NB4 (cell line): ENCODE measurements at regions not wholly inside any gene's neighbourhood (a gene's known extent, or its start where the extent isn't known, plus 50 kb on each side); places are given as distances from the start of the nearest gene placed in this dataset.

Experiments used
- DNase-seq: peaks from one replicate; pipeline ENCODE4 v3.0.0; 2010; ENCODE audit warnings: low read depth
- H3K4me3 ChIP-seq: one replicate; pipeline ENCODE4 v1.5.1; 2011; ENCODE audit warnings: mild to moderate bottlenecking, low read depth, low read length, moderate library complexity
- MAX ChIP-seq: IDR thresholded peaks from 2 replicates; pipeline ENCODE4 v1.6.1; 2011; ENCODE audit warnings: low read depth, low read length
- MYC ChIP-seq: IDR thresholded peaks from 2 replicates; pipeline ENCODE4 v1.6.1; 2011; ENCODE audit warnings: low read depth, low read length
- POLR2A ChIP-seq: IDR thresholded peaks from 2 replicates; pipeline ENCODE4 v1.6.1; 2011; ENCODE audit warnings: mild to moderate bottlenecking; ENCODE audit not compliant: insufficient read length; ENCODE audit errors: extremely low read depth
- TF ChIP-seq, protein P1 (sequence below): IDR thresholded peaks from one replicate; pipeline ENCODE4 v1.5.1; 2012; ENCODE audit warnings: low read depth, low read length

- no peak for DNase-seq
- TF ChIP-seq, protein P1, sequence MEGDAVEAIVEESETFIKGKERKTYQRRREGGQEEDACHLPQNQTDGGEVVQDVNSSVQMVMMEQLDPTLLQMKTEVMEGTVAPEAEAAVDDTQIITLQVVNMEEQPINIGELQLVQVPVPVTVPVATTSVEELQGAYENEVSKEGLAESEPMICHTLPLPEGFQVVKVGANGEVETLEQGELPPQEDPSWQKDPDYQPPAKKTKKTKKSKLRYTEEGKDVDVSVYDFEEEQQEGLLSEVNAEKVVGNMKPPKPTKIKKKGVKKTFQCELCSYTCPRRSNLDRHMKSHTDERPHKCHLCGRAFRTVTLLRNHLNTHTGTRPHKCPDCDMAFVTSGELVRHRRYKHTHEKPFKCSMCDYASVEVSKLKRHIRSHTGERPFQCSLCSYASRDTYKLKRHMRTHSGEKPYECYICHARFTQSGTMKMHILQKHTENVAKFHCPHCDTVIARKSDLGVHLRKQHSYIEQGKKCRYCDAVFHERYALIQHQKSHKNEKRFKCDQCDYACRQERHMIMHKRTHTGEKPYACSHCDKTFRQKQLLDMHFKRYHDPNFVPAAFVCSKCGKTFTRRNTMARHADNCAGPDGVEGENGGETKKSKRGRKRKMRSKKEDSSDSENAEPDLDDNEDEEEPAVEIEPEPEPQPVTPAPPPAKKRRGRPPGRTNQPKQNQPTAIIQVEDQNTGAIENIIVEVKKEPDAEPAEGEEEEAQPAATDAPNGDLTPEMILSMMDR: no peak
- no peak overlapping the region for H3K4me3 ChIP-seq
Measured at GRCh38 chr2:239768907-239769553, 256.1 kb downstream of the NDUFA10 start.

GRCh38 chr2:239768031-239768790 lies 256.9 kb downstream of the NDUFA10 start:
- H3K4me3 ChIP-seq: no peak overlapping the region
- DNase-seq: no peak
- TF ChIP-seq, protein P1: no peak
- TF ChIP-seq POLR2A (no peak), MYC (no peak), MAX (no peak)

DNA sequence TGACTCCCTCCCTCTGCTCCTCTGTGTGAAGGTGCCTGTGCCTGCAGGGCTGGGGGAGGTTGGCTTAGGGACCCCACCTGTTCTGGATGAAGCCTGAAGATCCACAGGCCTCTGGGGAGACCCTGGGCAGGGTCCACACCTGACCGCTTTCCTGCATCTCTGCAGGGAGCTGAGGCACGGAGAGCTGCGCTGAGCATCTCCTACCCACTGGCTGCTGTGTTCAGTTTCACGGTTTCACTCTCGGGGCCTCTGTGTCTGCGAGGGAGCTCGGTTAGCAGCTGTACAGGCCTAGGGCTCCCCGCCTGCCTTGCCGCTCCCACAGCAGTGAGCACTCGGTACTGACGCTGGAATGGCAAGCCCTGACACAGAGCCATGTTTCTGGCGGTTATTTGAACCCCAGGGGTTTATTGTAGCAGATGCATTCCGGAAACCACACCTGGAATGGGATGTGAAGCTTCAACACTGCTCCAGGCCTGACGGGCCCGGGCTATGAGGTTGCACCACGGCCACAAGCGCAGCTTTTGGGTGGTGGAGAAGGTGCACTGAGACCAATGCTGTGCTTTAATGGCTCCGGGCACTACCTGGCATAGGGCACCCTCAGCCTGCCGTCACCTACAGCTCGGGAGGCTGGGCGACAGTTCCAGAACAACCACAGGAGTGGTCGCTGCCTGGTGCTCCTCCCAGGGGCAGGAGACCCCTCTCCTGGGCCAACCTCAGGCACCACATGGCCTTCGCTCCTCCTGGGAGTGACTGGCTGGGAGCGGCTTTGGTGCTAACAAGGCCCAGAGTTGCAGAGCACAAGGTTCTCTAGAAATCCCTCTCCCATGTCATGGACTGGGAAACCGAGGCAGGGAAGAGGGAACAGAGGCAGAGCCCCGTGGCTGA lies 257.9 kb downstream of the NDUFA10 start:
- H3K4me3 ChIP-seq: no peak overlapping the region
- TF ChIP-seq POLR2A (no peak), MYC (no peak), MAX (no peak)
- TF ChIP-seq, protein P1: no peak
- DNase-seq: no peak

GRCh38 chr2:239765911-239766310 lies 259.2 kb downstream of the NDUFA10 start:
- H3K4me3 ChIP-seq: no peak overlapping the region
- DNase-seq: no peak
- TF ChIP-seq POLR2A (no peak), MAX (no peak), MYC (no peak)
- TF ChIP-seq, protein P1: no peak

GRCh38 chr2:239765076-239765845 lies 259.9 kb downstream of the NDUFA10 start:
- no peak overlapping the region for H3K4me3 ChIP-seq
- no peak for DNase-seq
- TF ChIP-seq POLR2A (no peak), MAX (no peak), MYC (no peak)
- TF ChIP-seq, protein P1: no peak
